CD8-positive, alpha-beta memory T cell (primary cell): ENCODE measurements at regions not wholly inside any gene's neighbourhood (a gene's known extent, or its start where the extent isn't known, plus 50 kb on each side); places are given as distances from the start of the nearest gene placed in this dataset.
"Not testable (repeated sequence)": the region's sequence is repeated elsewhere in the genome, so short reads cannot be mapped to it uniquely, and the experiment has no call there.

Experiments used
- CTCF ChIA-PET: fragments of 350-600 bp; sonication (Branson Sonifier 250); formaldehyde crosslinking; loops from one replicate; lab custom pipeline; 2021; ENCODE audit warnings: antibody characterized with exemption; lab: Charles Lee
- POLR2A ChIA-PET: fragments of 350-600 bp; sonication (Branson Sonifier 250); formaldehyde crosslinking; loops from one replicate; lab custom pipeline; 2021; ENCODE audit warnings: antibody characterized with exemption; lab: Charles Lee
- DNase-seq, 5 donors: peaks; one replicate each; pipeline versions ENCODE4 v3.0.0 to v3.0.0-alpha.2; 2020 to 2022; ENCODE audit warnings: mixed read lengths in 1 of 5
- H3K27ac ChIP-seq: one replicate; pipeline ENCODE4 v1.7.0; 2013; ENCODE audit warnings: low read depth, mild to moderate bottlenecking, low read length, moderate library complexity
- H3K27me3 ChIP-seq: 2 replicates; pipeline ENCODE4 v1.7.0; 2013; ENCODE audit warnings: low read length, mild to moderate bottlenecking; ENCODE audit not compliant: insufficient read depth, poor library complexity, severe bottlenecking
- H3K36me3 ChIP-seq: 2 replicates; pipeline ENCODE4 v1.7.0; 2013; ENCODE audit warnings: mild to moderate bottlenecking, low read length, moderate library complexity; ENCODE audit not compliant: insufficient read depth
- H3K4me1 ChIP-seq: 2 replicates; pipeline ENCODE4 v1.7.0; 2013; ENCODE audit warnings: mild to moderate bottlenecking, low read length, moderate library complexity; ENCODE audit not compliant: insufficient read depth
- H3K4me3 ChIP-seq: 2 replicates; pipeline ENCODE4 v1.7.0; 2013; ENCODE audit warnings: mild to moderate bottlenecking, low read length
- H3K9me3 ChIP-seq: 2 replicates; pipeline ENCODE4 v1.7.0; 2013; ENCODE audit warnings: mild to moderate bottlenecking, low read length
- H3K27ac Mint-ChIP-seq, 8 donors: one replicate each; pipeline ENCODE4 v1.8.0; 2020 to 2021; ENCODE audit warnings: mixed read lengths in 8 of 8, mild to moderate bottlenecking in 6 of 8, inconsistent platforms in 3 of 8, moderate library complexity in 3 of 8
- H3K27me3 Mint-ChIP-seq, 2 donors: one replicate each; pipeline ENCODE4 v1.8.0; 2020 to 2021; ENCODE audit warnings: mixed read lengths in 2 of 2, mild to moderate bottlenecking in 1 of 2, moderate library complexity in 1 of 2
- H3K36me3 Mint-ChIP-seq, 3 donors: one replicate each; pipeline ENCODE4 v1.8.0; 2020 to 2021; ENCODE audit warnings: mixed read lengths in 3 of 3, inconsistent platforms in 1 of 3, mild to moderate bottlenecking in 1 of 3
- H3K4me1 Mint-ChIP-seq, 3 donors: one replicate each; pipeline ENCODE4 v1.8.0; 2020 to 2021; ENCODE audit warnings: mixed read lengths in 3 of 3, inconsistent platforms in 1 of 3, mild to moderate bottlenecking in 1 of 3
- H3K4me3 Mint-ChIP-seq, 7 donors: one replicate each; pipeline ENCODE4 v1.8.0; 2020 to 2021; ENCODE audit warnings: mixed read lengths in 7 of 7, mild to moderate bottlenecking in 6 of 7, moderate library complexity in 4 of 7, inconsistent platforms in 2 of 7
- H3K9me3 Mint-ChIP-seq, 5 donors: one replicate each; pipeline ENCODE4 v1.8.0; 2020 to 2022; ENCODE audit warnings: mixed read lengths in 5 of 5, mild to moderate bottlenecking in 3 of 5, moderate library complexity in 2 of 5, inconsistent platforms in 1 of 5

DNA sequence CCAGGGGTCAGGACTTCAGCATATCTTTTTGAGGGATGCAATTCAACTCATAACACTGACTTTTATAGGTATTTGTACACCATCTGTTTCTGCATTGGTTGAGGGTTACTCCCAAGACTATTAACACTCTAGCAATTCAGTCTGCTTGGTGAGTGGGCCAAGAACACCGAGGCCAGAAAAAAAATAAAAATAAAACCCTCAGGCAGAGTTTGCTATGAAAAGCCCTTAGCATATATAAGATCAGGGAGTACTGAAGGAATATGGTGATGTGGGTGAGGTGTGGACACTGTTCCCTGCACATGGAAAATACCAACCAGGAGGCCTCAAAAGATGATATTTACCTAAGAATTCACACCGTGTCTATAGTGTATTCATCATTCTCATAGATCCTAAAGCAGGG, 383.2 kb upstream of the UBE2E3 start:
- no peak overlapping the region for H3K27ac Mint-ChIP-seq
- no peaks in the 10 kb centered on the region for H3K4me1 ChIP-seq
- POLR2A ChIA-PET = no interaction called here

DNA sequence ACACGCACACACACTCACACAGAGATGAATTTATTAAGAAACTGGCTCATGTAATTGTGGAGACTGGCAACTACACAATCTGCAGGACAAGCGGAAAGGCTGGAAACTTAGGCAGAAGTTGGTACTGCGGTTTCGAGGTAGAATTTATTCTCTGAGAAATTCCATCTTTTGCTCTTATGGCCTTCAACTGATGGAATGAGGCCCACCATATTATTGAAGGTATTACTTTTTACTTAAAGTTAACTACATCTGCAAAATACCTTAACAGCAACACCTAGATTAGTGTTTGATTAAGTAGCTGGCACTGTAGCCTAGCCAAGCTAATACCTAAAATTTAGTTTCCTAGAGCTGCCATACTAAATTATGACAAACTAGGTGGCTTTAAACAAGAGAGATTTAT, 384.0 kb upstream of the UBE2E3 start:
- CTCF ChIA-PET = no interaction called here
- Histone ChIP-seq H3K36me3 (no peaks in the 10 kb centered on the region), H3K4me1 (no peaks in the 10 kb centered on the region), H3K27me3 (no peaks in the 10 kb centered on the region), H3K9me3 (no peaks in the 10 kb centered on the region), H3K4me3 (no peak overlapping the region), H3K27ac (no peak overlapping the region)
- no peak for DNase-seq
- Mint-ChIP-seq H3K4me1 (peaks cover 5 to 6% (median 6%) of the 10 kb centered on the region in 3 donors), H3K36me3 (peaks cover 0 to 8% (median 0%) of the 10 kb centered on the region in 3 donors), H3K9me3 (peaks cover 0 to 10% (median 3%) of the 10 kb centered on the region in 5 donors), H3K27me3 (peaks cover 0 to 3% of the 10 kb centered on the region in 2 donors), H3K27ac (peak overlapping the region in 1 of 8 donors; percentile 5), H3K4me3 (no peak overlapping the region)
- POLR2A ChIA-PET = no interaction called here

More for the DNA sequence above, 383.2 kb upstream of the UBE2E3 start:
- Histone ChIP-seq H3K36me3 (no peaks in the 10 kb centered on the region), H3K9me3 (no peaks in the 10 kb centered on the region), H3K4me3 (no peak overlapping the region), H3K27ac (no peak overlapping the region), H3K27me3 (no peaks in the 10 kb centered on the region)
- Mint-ChIP-seq H3K4me3 (no peak overlapping the region), H3K27me3 (peaks cover 2 to 3% of the 10 kb centered on the region in 2 donors), H3K9me3 (peaks cover 0 to 7% (median 0%) of the 10 kb centered on the region in 5 donors), H3K36me3 (peaks cover 0 to 4% (median 0%) of the 10 kb centered on the region in 3 donors), H3K4me1 (peaks cover 0 to under 1% (median under 1%) of the 10 kb centered on the region in 3 donors)
- CTCF ChIA-PET = no interaction called here
- no peak for DNase-seq

DNA sequence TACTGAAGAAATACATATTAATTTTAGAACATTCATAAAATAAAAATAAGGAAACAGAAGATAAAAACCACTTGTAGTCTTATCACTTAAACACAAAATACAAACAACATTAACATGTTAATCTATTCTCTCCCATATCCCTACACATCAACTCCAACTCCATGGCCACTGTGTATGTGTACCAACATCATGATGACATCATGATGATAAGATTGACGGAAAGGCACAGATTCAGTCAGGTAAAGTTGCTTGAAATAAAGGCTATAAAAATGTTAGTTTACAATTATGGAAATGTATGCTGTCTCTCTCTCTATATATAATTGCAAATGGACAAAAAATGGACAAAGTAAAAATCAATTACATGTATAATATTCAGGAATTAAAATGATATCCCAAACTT, 388.5 kb upstream of the UBE2E3 start:
- Mint-ChIP-seq H3K9me3 (peaks cover 12 to 46% (median 34%) of the 10 kb centered on the region in 5 donors), H3K4me3 (peak overlapping the region in 1 of 7 donors; percentile 44), H3K27me3 (peaks cover 2 to 3% of the 10 kb centered on the region in 2 donors), H3K27ac (peak overlapping the region in 1 of 8 donors; percentile 49), H3K4me1 (peaks cover 16 to 22% (median 20%) of the 10 kb centered on the region in 3 donors), H3K36me3 (peaks cover 4 to 29% (median 9%) of the 10 kb centered on the region in 3 donors)
- H3K27me3 ChIP-seq = no peaks in the 10 kb centered on the region
- H3K4me1 ChIP-seq = peaks cover 6% of the 10 kb centered on the region
- no peak for DNase-seq
- H3K27ac ChIP-seq = no peak overlapping the region
- H3K9me3 ChIP-seq = no peaks in the 10 kb centered on the region
- no peak overlapping the region for H3K4me3 ChIP-seq
- ChIA-PET POLR2A (no interaction called here), CTCF (no interaction called here)
- H3K36me3 ChIP-seq = no peaks in the 10 kb centered on the region

DNA sequence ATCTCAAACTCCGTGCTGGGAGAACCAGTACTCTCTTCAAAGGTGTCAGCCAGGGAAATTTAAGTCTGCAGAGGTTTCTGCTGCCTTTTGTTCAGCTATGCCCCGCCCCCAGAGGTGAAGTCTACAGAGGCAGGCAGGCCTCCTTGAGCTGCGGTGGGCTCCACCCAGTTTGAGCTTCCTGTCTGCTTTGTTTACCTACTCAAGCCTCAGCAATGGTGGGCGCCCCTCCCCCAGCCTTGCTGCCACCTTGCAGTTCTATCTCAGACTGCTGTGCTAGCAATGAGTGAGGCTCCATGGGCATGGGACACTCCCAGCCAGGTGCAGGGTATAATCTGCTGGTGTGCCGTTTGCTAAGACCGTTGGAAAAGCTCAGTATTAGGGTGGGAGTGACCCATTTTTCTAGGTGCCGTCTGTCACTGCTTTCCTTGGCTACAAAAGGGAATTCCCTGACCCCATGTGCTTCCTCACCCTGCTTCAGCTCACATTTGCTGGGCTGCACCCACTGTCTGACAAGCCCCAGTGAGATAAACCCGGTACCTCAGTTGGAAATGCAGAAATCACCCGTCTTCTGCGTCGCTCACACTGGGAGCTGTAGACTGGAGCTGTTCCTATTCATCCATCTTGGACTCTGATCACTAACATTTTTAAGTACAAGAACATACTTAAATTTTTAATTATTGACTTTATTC, 389.2 kb upstream of the UBE2E3 start:
- CTCF ChIA-PET, H3K9me3 ChIP-seq, H3K36me3 ChIP-seq, H3K4me3 ChIP-seq, H3K27me3 ChIP-seq, H3K27me3 Mint-ChIP-seq, H3K4me1 ChIP-seq, H3K27ac ChIP-seq: not testable (repeated sequence)
- peaks cover 12 to 48% (median 36%) of the 10 kb centered on the region in 5 donors for H3K9me3 Mint-ChIP-seq
- DNase-seq = peak in 4 of 5 donors; percentile 1 to 55 (median 24)
- H3K4me3 Mint-ChIP-seq = peak overlapping the region in 5 of 7 donors; percentile 23 to 48 (median 41)
- peak overlapping the region in 3 of 8 donors; percentile 29 to 54 (median 51) for H3K27ac Mint-ChIP-seq
- H3K4me1 Mint-ChIP-seq = peaks cover 16 to 22% (median 20%) of the 10 kb centered on the region in 3 donors
- peaks cover 4 to 29% (median 9%) of the 10 kb centered on the region in 3 donors for H3K36me3 Mint-ChIP-seq
- POLR2A ChIA-PET = interaction anchor here (0.7 kb wide), 1 partner anchor 36 kb away, joined by 3 read pairs; no protein-coding TSS in a partner anchor

DNA sequence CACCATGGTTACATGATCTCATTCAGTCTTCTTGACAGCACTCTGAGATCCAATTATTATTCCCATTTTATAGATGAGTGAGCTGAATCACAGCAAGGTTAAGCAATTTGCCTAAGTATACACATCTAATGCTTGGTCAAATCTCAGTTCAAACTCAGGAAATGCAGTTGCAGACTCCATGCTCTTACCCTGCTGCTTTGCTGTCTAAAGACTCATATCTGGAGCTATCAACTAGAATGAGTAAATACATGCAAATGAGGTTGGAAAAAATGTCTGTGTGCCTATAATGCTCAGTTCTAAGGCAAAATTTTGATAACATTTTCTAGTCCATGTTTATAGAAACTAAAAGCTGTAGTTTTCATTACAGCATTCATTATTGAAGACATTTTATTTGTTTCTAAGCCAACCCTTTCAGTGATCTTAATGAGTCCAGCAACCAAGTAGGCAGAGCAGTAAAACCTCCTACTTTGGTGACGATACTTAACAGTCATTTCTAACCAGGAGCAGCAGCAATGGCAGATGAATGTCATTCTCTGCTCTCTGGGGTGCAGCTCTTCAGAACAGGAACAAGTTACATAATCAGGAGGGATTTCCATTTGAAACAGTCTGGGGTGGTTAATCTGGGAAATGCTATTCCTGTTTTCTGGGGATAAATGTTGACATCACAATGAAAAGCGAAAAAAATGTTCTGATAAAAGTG, 396.8 kb upstream of the UBE2E3 start:
- Histone ChIP-seq H3K27ac (no peak overlapping the region), H3K27me3 (no peaks in the 10 kb centered on the region), H3K4me3 (no peak overlapping the region), H3K9me3 (no peaks in the 10 kb centered on the region), H3K36me3 (no peaks in the 10 kb centered on the region), H3K4me1 (no peaks in the 10 kb centered on the region)
- DNase-seq = no peak
- peaks cover 1 to 5% (median 2%) of the 10 kb centered on the region in 3 donors for H3K36me3 Mint-ChIP-seq
- ChIA-PET POLR2A (no interaction called here), CTCF (no interaction called here)
- peaks cover 4 to 19% of the 10 kb centered on the region in 2 donors for H3K27me3 Mint-ChIP-seq
- H3K27ac Mint-ChIP-seq = no peak overlapping the region
- H3K4me1 Mint-ChIP-seq = peaks cover 0 to 2% (median 0%) of the 10 kb centered on the region in 3 donors
- H3K9me3 Mint-ChIP-seq = peaks cover 1 to 18% (median 9%) of the 10 kb centered on the region in 5 donors
- no peak overlapping the region for H3K4me3 Mint-ChIP-seq

DNA sequence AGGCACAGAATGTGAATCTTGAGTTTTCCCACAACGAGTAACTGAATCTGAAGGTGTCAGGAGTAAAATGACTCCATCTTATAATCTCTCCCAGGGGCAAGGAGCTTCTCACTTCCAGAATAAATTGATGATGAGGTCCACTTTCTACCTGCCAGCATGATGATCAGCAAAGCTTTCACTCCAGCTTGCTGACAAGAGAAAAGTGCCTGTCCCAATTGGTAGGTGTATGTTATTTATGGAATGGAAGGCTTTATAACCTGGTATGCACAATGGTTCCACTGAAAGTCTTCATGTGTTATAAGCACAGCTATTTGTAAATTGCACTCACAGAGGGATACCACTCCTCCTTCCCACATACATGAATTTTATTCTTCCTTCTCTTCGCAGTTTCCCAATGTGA, 401.0 kb upstream of the UBE2E3 start:
- no peak overlapping the region for H3K4me3 ChIP-seq
- no peaks in the 10 kb centered on the region for H3K9me3 Mint-ChIP-seq
- H3K4me1 ChIP-seq = no peaks in the 10 kb centered on the region
- POLR2A ChIA-PET = no interaction called here
- no peak overlapping the region for H3K27ac Mint-ChIP-seq
- peaks cover 4 to 24% of the 10 kb centered on the region in 2 donors for H3K27me3 Mint-ChIP-seq
- CTCF ChIA-PET = interaction anchor here (1.5 kb wide), 1 partner anchor 29 kb away, joined by 3 read pairs; no protein-coding TSS in a partner anchor
- no peak for DNase-seq
- H3K36me3 ChIP-seq = no peaks in the 10 kb centered on the region
- peaks cover 0 to 2% (median 0%) of the 10 kb centered on the region in 3 donors for H3K4me1 Mint-ChIP-seq
- H3K4me3 Mint-ChIP-seq = no peak overlapping the region
- H3K36me3 Mint-ChIP-seq = no peaks in the 10 kb centered on the region
- no peaks in the 10 kb centered on the region for H3K27me3 ChIP-seq
- no peaks in the 10 kb centered on the region for H3K9me3 ChIP-seq
- H3K27ac ChIP-seq = no peak overlapping the region

DNA sequence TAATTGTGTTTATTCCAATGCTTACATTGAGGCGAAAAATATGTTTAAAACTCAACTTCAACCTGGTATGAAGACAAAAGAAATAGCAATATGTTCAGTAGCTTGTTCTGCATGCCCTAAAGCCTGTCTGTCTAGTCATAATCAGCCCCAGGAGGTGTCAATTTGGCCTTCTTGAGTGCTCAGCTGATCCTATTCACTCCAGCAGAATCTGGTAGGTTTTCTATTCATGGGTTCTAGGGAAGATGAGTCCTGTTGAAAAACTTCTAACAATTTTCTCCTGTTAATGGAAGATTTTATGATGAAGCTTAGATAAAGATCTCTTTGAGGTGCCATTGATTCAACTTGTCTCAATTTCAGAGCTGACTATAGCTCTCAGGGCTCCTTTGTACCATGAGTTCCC, 402.0 kb upstream of the UBE2E3 start:
- Histone ChIP-seq H3K27me3 (no peaks in the 10 kb centered on the region), H3K36me3 (no peaks in the 10 kb centered on the region), H3K9me3 (no peaks in the 10 kb centered on the region), H3K4me3 (no peak overlapping the region), H3K27ac (no peak overlapping the region), H3K4me1 (no peaks in the 10 kb centered on the region)
- CTCF ChIA-PET = interaction anchor here (1.5 kb wide), 1 partner anchor 30 kb away, joined by 3 read pairs; no protein-coding TSS in a partner anchor
- POLR2A ChIA-PET = no interaction called here
- H3K27ac Mint-ChIP-seq = no peak overlapping the region
- no peaks in the 10 kb centered on the region for H3K36me3 Mint-ChIP-seq
- peaks cover 4 to 24% of the 10 kb centered on the region in 2 donors for H3K27me3 Mint-ChIP-seq
- no peak overlapping the region for H3K4me3 Mint-ChIP-seq
- DNase-seq = no peak
- no peaks in the 10 kb centered on the region for H3K9me3 Mint-ChIP-seq
- H3K4me1 Mint-ChIP-seq = no peaks in the 10 kb centered on the region

DNA sequence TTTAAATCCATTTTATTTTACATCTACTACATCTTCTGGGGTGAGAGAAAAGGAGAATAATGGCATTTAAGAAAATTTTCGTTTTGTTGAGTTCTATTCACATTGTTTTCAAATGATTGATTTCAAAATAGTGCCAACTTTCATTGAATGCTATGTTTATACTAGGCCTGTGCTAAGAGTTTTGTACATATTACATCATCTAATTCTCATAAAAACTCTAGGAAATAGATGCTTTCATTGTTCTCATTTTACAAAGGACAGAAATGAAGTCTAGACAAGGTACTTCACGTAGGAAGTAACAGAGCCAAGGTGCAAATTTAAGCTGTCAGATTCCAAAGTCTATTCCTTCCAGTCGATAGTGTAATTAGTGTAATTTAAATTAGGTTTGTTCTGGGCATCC, 402.8 kb upstream of the UBE2E3 start:
- Mint-ChIP-seq H3K27me3 (peaks cover 4 to 24% of the 10 kb centered on the region in 2 donors), H3K9me3 (no peaks in the 10 kb centered on the region), H3K27ac (peak overlapping the region in 1 of 8 donors; percentile 64), H3K4me3 (no peak overlapping the region), H3K4me1 (no peaks in the 10 kb centered on the region), H3K36me3 (no peaks in the 10 kb centered on the region)
- Histone ChIP-seq H3K36me3 (no peaks in the 10 kb centered on the region), H3K9me3 (no peaks in the 10 kb centered on the region), H3K4me3 (no peak overlapping the region), H3K4me1 (no peaks in the 10 kb centered on the region), H3K27me3 (no peaks in the 10 kb centered on the region), H3K27ac (no peak overlapping the region)
- ChIA-PET CTCF (no interaction called here), POLR2A (no interaction called here)
- DNase-seq = no peak
